T-helper 2 cell (primary cell): ENCODE measurements at regions not wholly inside any gene's neighbourhood (a gene's known extent, or its start where the extent isn't known, plus 50 kb on each side); places are given as distances from the start of the nearest gene placed in this dataset.
"Not testable (repeated sequence)": the region's sequence is repeated elsewhere in the genome, so short reads cannot be mapped to it uniquely, and the experiment has no call there.

Experiments used
- DNase-seq, 5 experiments: peaks; one replicate each; pipeline versions ENCODE4 v3.0.0 to v3.0.0-alpha.2; 2012 to 2022

DNA sequence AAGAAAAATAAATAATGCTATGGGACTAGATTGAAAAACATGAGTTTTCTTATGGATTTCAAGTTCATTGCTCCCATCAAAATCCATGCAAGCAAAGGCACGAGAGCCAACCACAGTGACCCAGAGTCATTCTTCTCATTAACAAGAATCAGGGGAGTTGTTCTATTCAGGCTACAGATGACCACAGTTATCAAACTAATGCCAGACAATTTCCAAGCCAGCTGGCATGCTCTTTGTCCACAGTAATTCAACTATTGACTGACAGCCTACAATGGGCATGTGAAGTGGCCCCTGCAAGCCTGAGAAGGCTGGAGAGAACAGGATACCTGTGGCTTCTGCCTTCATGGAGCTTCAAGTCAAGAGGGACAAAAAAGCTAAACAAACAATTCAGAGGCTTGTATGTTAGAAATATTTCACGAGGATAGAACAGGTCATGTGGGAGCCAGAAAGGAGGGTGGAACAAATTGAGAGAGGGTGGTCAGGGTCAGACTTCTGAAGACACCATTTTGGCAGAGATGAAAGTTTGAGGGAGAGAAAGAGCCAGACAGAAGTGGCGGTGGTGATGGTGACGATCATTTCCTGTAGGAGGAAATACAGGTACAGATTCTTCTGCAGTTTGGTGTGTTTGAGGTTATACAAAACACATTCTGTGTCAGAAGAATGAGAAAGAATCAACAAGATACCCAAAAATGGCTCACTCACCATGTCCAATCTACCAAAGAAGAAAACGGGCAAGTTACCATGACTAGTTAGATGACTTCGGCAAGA lies 732.4 kb downstream of the RNF144A start:
- peak in 2 of 5 experiments; percentile 64 to 66 for DNase-seq

DNA sequence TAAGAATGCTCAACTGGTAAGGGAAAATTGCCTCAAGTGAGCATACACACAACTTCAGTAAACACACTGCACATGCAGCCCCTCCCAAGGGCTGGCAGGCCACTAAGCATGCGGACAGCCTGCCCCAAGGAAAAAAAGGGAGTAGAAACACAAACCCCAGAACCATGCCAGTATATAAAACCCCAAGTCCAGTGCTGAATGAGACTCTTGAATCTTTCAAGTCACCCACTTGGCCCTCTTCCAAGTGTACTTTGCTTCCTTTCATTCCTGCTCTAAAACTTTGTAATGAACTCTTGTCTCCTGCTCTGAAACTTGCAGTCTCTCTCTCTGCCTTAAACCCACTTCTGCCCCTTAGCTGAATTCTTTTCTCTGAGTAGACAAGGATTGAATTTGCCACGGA lies 736.4 kb downstream of the RNF144A start:
- DNase-seq, result no peak

DNA sequence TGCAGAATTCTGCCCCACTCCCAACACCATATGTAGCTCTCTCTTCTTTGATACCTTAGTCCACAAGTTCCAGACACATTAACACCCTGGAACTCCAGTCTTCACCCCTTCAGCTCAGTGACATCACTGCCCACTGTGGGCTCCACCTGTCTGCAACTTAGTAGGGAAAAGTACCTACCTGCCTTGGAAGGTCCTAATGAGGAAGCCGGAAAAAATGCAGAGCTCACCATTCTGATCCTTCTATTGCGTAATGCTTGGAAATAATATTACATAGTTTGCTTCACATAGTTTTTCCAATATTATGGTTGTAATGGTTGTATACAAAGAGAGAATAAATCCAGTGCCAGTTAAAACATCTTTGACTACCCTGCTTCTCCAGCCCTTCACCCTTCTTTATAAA lies 738.4 kb downstream of the RNF144A start:
- DNase-seq, result no peak

DNA sequence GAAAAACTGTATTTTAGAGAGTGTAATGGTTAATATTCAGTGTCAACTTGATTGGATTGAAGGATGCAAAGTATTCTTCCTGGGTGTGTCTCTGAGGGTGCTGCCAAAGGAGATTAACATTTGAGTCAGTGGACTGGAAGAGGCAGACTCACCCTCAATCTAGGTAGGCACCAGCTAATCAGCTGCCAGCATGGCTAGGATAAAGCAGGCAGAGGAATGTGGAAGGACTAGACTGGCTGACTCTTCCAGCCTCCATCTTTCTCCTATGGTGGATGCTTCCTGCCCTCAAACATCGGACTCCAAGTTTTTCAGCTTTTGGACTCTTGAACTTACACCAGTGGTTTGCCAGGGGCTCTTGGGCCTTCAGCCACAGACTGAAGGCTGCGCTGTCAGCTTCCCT lies 740.3 kb downstream of the RNF144A start:
- DNase-seq, result not testable (repeated sequence)

DNA sequence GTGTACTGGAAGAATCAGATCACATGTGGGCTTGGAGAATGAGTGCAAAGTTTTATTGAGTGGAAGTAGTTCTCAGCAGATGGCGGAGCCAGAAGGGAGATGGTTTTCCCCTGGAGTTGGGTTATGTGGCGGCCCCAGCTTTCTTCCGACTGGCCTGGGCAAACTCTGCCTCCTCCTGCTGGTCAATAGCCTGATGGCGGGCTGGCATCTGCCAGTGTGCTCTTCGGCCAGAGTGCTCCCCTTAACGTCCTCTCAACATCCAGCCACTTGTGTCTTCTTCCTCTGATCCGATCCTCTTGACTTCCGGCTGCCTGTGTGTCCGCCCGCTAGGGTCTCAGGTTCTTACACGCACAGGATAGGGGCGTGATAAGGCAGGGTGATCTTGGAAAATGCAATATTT lies 741.3 kb downstream of the RNF144A start:
- no peak for DNase-seq

DNA sequence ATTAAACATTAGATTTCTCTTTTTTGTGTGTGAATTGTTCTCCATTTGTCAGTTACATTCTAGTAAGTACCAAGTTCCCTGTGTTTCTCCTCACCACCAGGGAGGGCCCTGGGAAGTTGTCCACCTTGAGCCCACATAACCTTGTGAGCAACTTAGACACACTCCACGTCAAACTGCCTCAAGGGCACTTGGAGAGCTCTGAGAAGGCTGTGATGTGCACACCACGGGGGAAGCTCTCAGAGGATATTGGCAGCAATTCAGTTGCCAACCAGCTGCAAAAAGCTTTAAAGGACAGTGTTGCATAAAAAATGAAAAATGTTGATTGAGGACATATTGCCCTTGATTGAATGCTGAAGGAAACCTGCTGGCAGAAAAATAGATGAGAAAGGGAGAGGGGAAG lies 743.6 kb downstream of the RNF144A start:
- DNase-seq, result no peak

DNA sequence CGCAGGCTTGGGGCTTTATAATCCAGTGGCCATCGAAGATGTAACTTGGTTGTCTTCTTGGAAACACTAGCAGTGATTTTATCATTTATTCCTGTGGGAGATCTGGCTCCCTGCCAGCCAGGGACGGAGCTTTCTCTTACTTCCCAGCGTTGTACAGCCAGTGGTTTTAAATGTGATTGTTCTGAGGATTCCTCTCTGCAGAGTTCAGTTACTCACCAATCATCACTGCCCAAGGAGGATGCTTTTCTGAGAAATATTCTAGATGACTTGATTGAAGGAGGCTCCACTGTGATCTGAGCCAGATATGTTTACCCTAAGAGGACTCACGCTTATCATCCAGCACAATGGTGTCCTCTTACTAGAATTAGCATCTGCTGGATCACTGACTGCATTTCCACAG lies 744.3 kb downstream of the RNF144A start:
- DNase-seq, result no peak

DNA sequence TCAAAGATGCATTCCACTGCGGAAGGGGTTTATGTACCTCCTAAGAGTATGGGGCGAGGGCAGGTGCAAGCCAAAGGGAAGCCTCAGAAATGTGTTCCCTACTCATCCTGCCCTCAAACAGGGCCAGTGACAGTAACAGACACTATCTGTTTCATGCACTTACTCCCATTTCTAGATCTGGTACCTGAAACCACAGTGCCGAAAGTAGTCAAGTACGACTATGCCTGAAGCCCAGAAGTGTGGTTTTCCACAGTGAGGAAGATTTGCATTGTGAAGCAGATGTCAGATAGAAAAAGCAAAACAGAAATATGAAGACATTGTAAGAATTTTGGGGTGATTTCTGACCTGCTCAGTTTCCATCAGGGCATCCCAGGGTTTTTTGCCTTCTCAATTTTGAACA lies 748.7 kb downstream of the RNF144A start:
- no peak for DNase-seq

DNA sequence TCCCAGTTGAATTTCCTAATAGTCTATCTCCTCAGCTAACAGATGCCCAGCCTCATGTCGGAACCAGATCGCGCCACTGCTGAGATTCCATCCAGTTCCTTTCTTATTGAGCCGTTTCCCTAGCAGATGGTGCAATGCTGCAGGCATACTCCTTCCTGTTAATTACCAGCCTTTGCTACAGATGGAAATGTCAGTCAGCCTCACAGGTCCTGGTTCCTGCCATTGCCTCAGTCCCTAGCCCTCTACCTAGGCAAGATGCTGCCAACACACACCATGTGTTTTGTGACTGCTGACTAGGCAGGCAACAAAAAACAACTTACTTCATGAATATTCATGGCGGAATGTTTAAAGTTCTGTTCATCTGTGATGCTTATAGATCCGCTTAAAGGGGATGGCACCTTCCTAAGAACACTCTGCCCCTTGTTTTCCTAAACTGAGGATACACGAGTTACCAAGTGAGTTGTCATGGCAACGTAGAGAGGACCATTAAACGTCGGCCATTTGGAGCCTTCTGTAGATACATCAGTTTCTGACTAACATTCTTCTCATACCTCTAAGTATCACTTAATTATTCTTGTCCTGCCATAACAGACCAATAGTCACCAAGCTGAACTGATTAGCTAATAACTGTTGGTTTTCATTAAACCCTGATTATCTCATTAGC lies 749.5 kb downstream of the RNF144A start:
- DNase-seq, result no peak

DNA sequence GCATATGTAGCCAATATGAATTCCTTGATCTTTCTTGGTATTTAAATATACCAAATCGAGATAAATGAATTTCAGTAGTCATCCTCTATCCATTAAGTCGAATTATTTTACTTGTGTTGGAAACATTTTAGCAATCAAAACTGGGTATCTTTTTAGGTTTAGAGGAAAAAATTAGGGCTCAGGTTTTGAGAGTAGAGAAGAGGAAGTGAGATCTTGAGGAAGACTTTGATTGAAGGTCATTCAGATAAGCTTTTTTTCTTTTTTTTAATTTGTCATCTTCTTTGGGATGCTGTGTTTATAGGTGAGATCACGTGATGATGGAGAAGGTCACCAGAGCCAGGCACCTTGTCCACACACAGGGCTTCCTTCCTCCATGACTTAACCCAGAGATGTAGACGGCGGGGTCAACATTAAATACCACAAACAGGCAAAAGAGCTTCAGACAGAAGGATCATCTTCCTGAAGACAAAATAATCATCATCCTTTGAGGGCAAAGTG lies 750.1 kb downstream of the RNF144A start:
- no peak for DNase-seq

DNA sequence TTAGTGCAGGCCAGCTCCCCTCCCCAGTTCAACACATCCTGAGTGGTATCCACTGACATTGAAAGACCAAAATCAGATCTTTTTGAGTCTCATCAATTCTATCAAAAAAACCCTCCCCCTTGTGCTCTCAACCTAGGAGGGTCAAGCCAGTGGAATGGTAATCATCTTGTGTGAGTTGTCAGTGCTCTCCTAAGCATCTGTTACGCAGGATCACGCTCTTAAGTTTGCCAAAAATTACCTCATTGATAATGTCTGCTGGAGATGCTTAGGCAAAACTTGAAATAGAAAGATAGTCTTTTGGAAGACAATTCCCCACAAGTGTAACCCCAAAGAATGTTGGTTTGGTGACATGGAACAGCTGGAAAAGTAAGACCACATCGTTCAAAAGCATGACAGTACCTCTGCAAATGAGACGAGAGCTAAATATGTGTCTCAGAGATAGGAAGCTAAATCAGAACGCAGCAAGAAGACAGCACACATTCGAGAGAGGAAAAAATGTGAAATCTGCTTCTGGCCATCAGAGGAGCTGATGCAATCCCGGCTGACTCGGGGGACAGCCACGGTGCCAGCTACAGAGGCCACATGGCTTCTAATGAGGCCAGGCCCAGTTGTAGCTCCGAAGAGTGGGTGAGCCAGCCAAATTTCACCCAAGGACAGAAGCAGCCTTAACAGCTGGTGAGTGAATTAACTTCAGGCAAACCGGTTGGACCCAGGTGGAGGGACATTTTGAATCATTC lies 753.9 kb downstream of the RNF144A start:
- no peak for DNase-seq

DNA sequence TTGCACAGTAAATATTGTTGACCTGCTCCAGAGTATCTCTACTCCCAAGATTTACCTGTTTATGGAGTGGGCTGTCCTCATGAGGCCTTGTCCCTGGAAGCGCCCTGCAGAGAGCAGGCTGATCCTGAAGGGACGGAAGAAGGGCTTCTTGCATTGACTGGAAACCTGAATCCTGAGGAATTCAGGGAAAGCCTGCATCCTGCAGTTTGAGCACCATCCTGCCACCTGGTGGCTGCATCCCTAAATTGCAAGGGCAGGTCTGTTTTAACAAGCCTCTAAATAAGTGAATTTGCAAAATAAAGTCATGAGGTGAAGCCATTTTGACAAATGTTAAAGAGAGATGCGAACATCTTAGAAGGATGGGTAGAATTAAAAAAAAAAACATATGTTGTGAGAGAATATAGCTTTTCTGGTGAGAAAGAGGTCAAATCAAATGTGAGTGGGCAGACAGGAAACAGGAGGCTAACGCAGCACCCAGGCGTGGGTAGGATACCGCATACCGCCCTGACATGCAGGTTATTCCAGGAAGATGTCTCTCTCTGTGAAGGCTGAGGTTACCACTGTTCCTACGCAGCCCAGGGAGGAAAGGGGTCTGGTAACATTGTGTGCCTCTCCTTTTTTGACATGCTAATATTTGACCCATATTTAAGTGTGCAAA lies 754.9 kb downstream of the RNF144A start:
- peak in 4 of 5 experiments; percentile 12 to 72 (median 33) for DNase-seq

DNA sequence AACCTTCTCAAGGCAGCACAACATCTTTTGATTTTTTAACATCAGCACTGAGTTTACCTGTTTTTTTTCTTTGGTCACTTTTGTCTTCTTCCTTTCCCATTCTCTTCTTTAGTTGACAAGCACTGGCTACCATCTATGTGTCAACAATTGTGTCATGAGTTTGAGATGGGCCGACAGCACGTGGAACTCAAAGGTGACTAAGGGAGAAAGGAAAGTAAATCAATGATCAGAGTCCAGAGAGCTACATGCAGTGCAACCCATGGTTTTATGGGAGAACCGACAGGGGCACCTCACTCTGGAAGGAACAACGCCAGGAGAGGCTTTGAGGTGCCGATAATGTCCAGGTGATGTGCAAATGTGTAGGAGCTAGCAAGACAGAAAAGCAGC lies 755.5 kb downstream of the RNF144A start:
- no peak for DNase-seq

DNA sequence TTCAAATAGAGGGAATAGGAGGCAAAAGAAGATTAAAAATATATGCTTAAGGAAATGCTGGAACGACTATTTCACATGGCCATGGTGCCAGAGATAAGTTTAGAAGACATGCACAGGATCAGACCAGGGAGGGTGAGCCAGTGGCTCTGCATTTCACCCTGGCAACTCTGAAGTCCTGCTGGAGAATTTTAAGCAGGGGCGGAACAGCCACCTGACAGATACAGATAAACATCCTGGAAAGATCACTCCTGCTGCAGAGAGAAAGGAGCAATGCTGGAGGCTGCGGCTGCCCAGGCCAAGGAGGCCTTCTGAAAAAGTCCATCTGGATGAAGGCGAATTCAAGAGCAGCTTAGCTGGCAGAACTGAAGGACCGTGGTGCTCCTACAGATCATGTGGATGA lies 755.9 kb downstream of the RNF144A start:
- no peak for DNase-seq

DNA sequence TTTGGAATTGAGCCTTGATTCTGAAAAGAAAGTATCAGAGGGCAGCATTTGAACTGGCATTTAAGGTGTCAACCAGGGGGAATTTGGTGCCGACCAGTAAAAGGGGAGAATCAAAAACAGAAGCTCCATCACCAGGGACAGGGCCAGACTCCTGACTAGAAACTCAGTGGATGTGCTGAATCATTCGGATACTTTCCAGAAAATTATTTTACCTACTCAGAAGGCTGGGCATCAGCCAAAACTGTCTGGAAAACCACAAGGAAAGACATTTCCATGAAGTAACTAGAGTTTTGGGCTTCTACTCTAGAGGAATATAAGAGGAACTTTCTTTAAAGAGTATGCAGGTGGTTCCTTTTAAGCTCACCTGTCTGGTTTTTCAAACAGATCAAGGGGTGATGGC lies 756.6 kb downstream of the RNF144A start:
- no peak for DNase-seq

DNA sequence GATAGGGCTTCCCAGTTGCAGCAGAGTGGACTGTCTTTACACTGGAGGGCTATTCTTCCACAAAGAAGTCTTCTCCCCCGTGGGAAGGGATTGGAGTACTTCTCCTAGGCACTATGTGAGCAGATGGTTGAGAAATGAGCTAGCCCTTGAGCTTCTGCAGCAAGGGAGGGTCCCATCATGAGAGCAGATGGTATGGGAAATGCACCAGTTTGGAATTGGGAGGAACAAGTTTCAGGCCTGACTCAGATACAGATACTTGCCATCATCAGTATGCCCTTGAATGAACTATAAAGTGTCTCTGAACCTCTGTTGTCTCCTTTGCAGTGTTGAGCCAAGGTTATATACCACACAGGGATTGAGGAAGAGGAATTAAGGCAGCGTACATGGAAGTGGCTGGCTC lies 757.4 kb downstream of the RNF144A start:
- DNase-seq, result no peak

DNA sequence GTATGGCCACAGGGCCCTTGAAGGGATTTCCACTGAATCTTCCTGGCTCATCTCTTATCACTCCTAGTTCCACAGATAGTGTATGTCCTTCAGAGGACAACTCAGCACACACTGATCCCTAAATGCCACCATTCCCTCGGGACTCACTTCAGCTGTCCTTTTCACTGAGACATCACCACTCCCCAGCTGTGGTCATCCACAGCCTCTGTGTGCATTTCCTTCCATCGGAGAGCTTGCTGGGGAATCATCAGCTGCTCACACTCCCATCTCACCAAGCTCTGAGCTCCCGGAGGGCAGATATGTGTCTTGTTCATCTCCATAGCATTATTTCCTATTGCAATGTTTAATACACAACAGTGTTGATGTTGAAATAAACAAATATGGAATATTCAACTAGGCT lies 759.5 kb downstream of the RNF144A start:
- DNase-seq, result no peak

DNA sequence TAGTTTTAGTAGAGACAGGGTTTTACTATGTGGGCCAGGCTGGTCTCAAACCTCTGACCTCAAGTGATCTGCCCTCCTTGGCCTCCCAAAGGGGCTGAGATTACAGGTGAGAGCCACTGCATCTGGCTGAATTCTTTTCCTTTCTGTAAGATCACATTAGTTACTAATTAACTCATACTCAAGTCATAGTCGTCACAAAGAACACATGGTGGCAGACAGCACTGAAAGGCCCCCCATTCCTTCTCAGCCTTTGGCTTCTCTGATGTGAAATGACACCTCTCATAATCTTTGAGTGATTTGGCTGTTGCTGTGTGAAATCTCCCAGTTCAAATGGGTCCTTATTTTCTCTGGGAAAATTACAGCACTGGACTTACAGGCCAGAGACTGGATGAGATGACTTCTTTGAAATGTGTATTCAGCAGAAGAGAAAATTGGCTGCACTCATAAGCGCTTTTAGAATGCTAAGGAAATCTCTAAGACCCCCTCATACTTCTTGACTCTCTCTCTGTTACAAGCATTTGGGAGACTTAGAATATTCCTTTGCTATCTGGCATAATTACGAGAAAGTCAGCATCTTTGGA lies 764.8 kb downstream of the RNF144A start:
- no peak for DNase-seq

DNA sequence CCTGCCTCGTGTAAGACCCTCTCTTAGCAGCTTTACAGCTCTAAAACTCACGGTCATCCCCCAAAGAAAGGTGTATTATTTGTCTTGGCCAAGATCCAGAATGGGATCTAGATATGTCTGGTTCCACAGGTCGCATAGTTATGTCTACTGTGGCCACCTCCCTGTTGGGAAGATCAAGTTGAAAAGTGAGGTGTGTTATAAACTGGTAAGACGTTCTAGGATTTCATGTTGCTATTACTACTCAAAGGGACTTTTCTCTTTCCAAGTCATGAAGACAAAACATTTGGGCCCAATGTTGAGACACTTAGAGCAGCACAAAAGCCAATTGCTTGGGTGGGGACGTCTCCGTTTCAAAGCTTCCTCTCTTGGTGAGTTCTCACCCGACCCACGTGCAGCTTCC lies 766.0 kb downstream of the RNF144A start:
- DNase-seq, result no peak

DNA sequence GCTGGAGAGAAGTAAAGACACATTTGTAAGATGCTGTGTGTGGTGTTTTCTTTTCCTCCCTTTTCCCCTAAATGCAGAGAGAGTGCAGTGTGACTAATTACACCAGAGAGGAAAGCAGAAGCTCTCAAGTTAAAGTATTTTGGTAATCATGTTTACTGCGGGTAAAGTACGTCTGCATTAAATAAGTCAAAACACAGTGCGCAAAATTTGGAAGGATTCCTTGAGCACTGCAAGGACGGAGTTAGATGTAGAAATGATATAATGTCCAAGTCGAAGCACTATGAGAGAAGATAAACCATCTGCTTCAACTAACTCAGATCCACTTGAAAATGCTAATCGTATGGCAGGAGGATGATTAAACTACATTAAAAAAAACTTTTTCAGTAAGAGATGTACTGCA lies 766.5 kb downstream of the RNF144A start:
- DNase-seq, result no peak

DNA sequence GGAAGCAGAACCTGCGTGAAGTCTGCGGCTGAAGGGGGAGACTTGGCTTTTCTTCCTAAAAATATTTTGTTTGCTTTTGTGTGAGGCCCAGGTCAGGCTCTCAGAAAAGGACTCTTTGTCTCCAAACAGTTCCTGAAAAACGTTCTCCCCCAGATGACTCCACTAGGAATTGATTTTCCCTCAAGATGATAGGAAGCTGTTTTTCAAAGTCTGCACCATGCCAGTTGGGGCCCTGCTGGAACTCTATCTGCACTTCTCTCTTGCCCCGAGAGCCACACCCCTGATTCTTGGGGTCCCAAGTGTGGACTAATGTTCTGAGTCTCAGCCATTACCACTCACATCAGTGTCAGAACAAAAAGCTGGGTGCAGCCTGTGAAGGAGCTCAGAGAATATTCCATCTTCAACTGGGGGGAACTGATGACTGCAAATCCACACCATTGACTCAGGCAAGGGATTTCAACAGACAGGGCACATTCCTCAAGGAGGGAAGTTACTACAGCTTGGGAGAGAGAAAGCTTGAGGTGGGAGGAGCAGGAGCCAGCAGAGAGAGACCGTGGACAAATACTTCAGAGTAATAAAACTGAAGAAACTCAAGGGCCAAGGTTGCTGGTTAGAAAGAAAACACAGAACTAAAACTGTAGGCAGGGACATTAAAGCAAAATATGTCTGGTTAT lies 768.3 kb downstream of the RNF144A start:
- no peak for DNase-seq

DNA sequence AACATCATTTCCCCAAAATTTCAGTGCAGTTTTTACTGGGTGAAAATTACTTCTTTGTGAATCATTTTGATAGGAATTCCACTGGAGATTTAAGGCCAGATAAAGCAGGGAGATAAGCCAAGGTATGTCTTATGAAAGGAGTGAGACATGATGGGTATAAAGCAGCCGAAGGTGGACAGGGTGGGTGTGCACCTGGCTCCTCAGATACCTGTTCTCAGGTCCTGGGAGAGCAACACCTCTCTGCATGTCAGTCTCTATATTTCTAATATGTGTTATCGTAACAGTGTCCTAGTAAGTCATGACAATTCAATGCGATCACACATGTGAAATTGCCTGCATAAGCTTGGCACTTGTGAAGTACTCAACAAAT lies 768.8 kb downstream of the RNF144A start:
- no peak for DNase-seq
